ENCODE measurements at regions not wholly inside any gene's neighbourhood (a gene's known extent, or its start where the extent isn't known, plus 50 kb on each side); places are given as distances from the start of the nearest gene placed in this dataset.
"Not testable (repeated sequence)": the region's sequence is repeated elsewhere in the genome, so short reads cannot be mapped to it uniquely, and the experiment has no call there.

- no peak for DNase-seq (ENCODE audit: low spot score)
Observed at GRCh38 chr4:97103252-97103651, 1040.0 kb downstream of the STPG2 start.

- no peak for DNase-seq (ENCODE audit: low spot score)
Observed at GRCh38 chr4:97104006-97104405, 1039.3 kb downstream of the STPG2 start.

- no peak for DNase-seq (ENCODE audit: low spot score)
Observed at GRCh38 chr4:97104666-97105065, 1038.6 kb downstream of the STPG2 start.

GRCh38 chr4:97105347-97106099, 1037.8 kb downstream of the STPG2 start:
- no peak for DNase-seq (ENCODE audit: low spot score)

GRCh38 chr4:97106161-97106560, 1037.1 kb downstream of the STPG2 start:
- no peak for DNase-seq (ENCODE audit: low spot score)

GRCh38 chr4:97110506-97110905, 1032.8 kb downstream of the STPG2 start:
- DNase-seq (ENCODE audit: low spot score), result no peak

DNA sequence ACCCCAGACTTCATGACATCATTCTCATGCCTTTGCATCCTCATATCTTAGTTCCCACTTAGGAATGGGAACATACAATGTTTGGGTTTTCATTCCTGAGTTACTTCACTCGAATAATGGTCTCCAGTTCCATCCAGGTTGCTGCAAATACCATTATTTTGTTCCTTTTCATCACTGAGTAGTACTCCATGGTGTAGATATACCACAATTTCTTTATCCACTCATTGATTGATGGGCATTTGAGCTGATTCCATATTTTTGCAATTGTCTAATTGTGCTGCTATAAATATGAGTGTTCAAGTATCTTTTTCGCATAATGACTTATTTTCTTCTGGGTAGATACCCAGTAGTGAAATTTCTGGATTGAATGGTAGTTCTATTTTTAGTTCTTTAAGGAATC, 1026.8 kb downstream of the STPG2 start:
- DNase-seq (ENCODE audit: low spot score), result no peak

GRCh38 chr4:97121493-97121892, 1021.8 kb downstream of the STPG2 start:
- DNase-seq (ENCODE audit: low spot score), result no peak

DNA sequence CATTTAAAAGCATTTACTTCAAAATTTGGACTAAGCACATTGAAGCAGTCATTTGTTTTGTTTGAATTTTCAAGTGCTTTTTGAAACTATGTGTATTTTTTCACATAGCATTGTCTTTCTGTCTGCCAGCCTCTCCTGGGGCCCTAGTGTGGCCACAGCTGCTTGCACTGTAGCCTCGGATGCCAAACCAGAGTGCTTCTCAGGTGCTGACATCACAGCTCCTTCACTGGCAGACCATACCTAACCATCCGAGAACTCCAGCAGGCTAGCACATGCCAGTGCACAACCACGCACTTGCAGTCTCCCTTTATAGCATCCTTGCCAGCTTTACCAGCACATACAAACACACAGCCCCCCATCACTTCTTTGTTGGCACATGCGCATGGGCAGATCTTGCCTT, 1019.7 kb downstream of the STPG2 start:
- no peak for DNase-seq (ENCODE audit: low spot score)

DNA sequence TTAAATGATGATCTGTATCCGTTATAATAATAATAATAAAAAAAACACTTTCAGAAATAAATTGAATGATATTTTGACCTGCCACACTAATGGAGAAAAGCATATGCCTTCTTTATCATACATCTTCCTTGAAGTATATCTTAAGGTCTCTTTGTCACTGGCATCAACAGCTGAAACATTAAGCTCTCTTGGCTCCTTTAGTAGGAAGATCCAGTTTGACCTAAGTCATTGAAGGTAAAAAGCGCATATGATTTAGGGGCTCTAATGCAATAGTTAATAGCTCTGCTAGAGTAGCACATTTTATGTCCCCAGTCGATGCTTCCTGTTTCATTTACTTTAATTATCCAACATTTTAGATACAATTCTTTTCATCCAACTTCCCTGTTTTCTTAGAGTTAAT, 1010.8 kb downstream of the STPG2 start:
- DNase-seq (ENCODE audit: low spot score), result no peak

DNA sequence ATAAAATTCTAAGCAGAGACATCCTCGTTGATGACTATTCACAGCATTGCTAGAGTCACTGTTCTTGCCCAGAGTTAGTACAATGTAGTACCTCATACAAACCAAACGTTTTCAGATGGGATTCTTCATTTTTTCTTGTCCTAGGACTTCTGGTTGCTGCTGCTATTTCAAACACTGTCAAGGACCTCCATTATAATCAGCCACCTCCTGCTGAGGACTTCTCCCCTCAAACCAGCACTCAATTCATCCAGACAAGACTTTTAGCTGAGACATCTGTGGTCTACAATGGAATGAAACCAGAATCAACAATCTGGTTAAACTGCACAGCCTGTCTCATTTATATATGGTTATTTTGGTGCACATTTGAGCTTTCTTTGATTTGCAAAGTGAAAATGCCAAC, 1008.8 kb downstream of the STPG2 start:
- no peak for DNase-seq (ENCODE audit: low spot score)

DNA sequence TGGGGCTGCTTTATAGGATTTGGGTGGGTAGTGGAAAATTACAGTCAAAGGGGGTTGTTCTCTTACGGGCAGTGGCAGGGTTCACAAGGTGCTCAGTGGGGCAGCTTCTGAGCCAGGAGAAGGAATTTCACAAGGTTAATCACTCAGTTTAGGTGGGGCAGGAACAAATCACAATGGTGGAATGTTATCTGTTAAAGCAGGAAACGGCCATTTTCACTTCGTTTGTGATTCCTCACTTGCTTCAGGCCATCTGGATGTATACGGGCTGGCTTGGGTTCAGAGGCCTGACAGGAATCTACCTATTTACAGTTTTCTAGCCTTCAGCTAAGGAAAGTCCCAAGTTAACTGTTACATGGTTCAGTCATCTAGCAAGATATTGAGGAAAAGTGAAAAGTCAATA, 1003.5 kb downstream of the STPG2 start:
- no peak for DNase-seq (ENCODE audit: low spot score)

DNA sequence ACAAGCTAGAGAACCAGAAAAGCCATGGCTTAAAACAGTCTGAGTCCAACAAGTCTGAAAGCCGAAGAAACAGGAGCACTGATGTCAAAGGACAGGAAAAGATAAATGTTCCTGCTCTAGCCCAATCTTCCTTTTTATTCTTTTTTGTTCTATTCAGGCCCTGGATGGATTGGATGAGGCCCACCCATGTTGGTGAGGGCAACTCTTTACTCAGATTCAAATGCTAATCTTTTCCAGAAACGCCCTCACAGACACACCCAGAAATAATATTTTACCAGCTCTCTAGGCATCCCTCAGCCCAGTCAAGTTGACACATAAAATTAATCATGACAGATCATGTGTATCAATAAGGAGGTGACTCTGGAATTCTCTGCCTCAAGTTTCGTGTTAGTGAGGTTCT, 1002.7 kb downstream of the STPG2 start:
- DNase-seq (ENCODE audit: low spot score), result no peak

- not testable (repeated sequence) for DNase-seq (ENCODE audit: low spot score)
Observed at GRCh38 chr4:97141332-97141731, 1001.9 kb downstream of the STPG2 start.

- DNase-seq (ENCODE audit: low spot score), result no peak
Observed at GRCh38 chr4:97142410-97142809, 1000.9 kb downstream of the STPG2 start.

- no peak for DNase-seq (ENCODE audit: low spot score)
Observed at GRCh38 chr4:97142893-97143292, 1000.4 kb downstream of the STPG2 start.

- DNase-seq (ENCODE audit: low spot score), result no peak
Observed at GRCh38 chr4:97144199-97144598, 999.1 kb downstream of the STPG2 start.

GRCh38 chr4:97150966-97151365, 992.3 kb downstream of the STPG2 start:
- DNase-seq (ENCODE audit: low spot score), result no peak

DNA sequence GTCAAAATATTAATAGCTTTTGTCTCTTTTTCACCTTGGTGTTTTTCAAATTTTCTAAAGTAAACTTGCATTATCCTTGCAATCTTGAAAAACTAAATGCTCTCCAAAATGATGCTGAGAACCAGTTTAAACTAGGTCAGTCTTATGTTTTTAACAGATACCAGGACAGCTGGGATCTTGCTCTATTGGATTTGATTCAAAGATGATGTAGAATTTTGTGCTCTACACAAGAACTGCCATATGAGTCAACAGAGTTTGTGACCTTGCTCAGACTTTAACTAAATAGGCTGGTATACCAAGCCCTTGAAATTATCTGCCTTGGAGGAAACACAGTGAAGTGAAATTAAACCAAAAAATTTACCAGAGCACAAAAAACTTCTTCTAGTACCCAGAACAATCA, 991.1 kb downstream of the STPG2 start:
- DNase-seq (ENCODE audit: low spot score), result no peak

DNA sequence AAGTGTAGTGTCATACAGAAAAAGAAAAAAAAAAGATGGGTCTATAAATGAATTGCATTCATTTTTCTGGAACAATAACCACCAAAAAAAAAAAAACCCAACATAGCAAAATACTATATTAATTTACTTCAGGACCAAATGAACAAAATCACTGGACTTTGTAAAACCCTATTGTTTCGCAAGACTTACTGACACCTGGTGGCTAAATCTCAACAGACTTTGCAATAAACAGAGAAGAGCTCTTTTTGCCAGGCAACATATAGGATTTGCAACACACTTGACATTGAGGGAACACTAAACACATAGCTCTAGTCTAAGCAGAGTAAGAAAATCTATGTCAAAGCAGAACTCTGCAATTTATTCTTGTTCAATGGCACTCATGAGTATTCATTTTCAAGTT, 990.2 kb downstream of the STPG2 start:
- DNase-seq (ENCODE audit: low spot score), result no peak

- DNase-seq (ENCODE audit: low spot score), result no peak
Observed at GRCh38 chr4:97159625-97160024, 983.7 kb downstream of the STPG2 start.

DNA sequence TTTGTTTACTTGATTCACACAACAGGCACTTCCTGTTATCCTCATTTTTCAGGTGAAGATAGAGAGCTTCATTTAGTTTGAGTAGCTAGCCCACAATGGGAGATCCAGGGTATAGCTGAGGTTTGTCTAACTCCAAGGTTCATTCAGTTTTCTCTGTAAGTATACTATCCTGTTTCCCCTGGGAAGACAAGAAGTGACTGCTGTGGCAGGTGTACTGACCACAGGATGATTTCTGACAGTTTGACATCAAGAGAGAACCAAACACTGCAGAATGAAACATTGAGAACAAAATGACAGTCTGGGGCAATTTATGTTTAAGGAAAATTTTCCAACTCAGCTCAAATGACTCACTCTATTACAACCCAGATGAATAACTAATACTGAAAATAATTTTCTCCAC, 958.0 kb downstream of the STPG2 start:
- no peak for DNase-seq (ENCODE audit: low spot score)

DNA sequence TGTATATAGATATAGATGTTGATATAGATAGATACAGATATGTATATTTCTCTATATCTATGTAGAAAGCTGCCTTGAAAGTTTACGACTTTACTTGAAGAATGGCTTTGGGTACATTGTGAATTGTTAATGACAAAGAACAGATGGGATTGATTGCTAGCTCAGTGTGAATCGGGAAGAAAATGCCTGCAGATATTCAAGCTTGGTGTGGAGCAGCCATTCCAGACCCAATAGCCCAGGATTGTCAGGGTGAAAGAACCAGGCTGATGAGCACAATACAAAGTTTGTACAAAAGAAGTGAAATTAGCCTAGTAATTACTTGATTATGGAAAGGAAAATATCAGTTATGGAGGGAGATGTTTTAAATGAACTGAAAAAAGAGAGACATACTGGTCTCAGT, 946.2 kb downstream of the STPG2 start:
- no peak for DNase-seq (ENCODE audit: low spot score)

DNA sequence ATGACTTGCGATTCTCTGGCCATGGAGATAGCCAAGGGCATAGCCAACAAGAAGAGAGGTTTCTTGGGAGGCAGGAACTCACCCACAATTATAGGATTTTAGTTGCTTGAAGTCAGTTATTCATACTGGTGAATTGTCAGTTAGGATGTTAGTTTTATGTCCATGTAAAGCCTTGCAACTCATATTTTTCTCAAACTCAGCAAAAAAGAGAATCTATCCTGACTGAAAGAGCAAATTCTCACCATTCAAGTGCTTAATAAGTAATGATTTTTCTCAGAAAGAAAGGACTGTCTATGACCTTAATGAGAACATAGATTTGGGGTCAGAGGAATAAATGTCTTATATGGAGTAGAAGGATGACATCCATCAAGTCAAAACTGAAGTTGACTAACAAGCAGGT, 934.5 kb downstream of the STPG2 start:
- DNase-seq (ENCODE audit: low spot score), result no peak

Measured in mucosa of gallbladder (tissue), 1 donor.